Activated naive CD4-positive, alpha-beta T cell treated with anti-CD3 and anti-CD28 coated beads, Interleukin-2, amount 10 ng/mL, durations not matched to agents 7 days and 5 days (primary cell): ENCODE measurements at regions not wholly inside any gene's neighbourhood (a gene's known extent, or its start where the extent isn't known, plus 50 kb on each side); places are given as distances from the start of the nearest gene placed in this dataset.
"Not testable (repeated sequence)": the region's sequence is repeated elsewhere in the genome, so short reads cannot be mapped to it uniquely, and the experiment has no call there.

ENCODE experiments used
- CTCF ChIA-PET: fragments of 350-600 bp; sonication (Branson Sonifier 250); formaldehyde crosslinking; loops from one replicate; lab custom pipeline; 2021; ENCODE audit warnings: antibody characterized with exemption; lab: Charles Lee
- DNase-seq: peaks from one replicate; pipeline ENCODE4 v3.0.0-alpha.2; 2020
- H3K27ac Mint-ChIP-seq: one replicate; pipeline ENCODE4 v1.8.0; 2021; ENCODE audit warnings: mild to moderate bottlenecking, moderate library complexity, mixed read lengths
- H3K27me3 Mint-ChIP-seq: one replicate; pipeline ENCODE4 v1.8.0; 2021; ENCODE audit warnings: mild to moderate bottlenecking, mixed read lengths
- H3K36me3 Mint-ChIP-seq: one replicate; pipeline ENCODE4 v1.8.0; 2021; ENCODE audit warnings: mixed read lengths
- H3K4me1 Mint-ChIP-seq: one replicate; pipeline ENCODE4 v1.8.0; 2021; ENCODE audit warnings: mixed read lengths
- H3K4me3 Mint-ChIP-seq: one replicate; pipeline ENCODE4 v1.8.0; 2021; ENCODE audit warnings: mild to moderate bottlenecking, moderate library complexity, mixed read lengths
- H3K9me3 Mint-ChIP-seq: one replicate; pipeline ENCODE4 v1.8.0; 2021; ENCODE audit warnings: mixed read lengths

DNA sequence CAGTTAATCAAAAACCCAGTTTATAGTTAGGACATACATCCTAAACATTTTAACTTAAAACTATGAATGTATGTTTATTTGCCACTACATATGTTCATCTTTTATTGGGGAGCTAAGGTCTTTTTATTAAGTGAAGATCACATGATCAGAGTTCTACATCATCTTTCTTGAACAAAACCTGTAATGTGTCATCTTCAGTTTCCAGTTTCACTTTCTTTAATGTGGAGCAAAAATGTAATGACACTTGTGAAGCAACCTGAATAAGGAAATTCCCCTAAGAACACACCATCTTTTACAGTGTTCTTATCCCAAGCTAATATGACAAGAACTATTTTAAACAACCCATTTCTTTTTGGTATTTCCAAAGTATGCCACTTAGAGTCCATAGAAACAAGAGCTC is 166.7 kb upstream of the BET1 start:
- DNase-seq: no peak
- CTCF ChIA-PET: no interaction called here
- Mint-ChIP-seq H3K36me3 (no peaks in the 10 kb centered on the region), H3K4me3 (no peak overlapping the region), H3K9me3 (no peaks in the 10 kb centered on the region), H3K27ac (no peak overlapping the region), H3K27me3 (no peaks in the 10 kb centered on the region), H3K4me1 (peaks cover 6% of the 10 kb centered on the region)

DNA sequence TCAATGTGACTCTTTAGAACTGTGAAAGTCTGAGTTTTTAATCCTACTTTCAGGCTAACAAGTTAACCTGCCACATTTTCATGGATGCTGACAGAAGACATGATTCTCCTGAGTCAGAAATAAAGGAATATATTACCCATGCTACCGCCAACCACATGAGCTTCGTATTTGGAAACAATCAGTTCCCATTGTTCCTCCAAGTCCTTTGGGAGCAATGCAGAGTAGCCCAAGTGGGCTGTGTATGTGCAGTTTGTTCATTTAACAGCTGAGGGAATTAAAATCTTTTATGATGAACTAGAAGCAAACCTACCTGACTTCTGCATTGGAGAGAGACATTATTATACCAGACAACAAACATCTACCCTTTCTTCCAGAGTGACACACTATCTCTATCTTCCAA is 169.3 kb upstream of the BET1 start:
- no peak overlapping the region for H3K27ac Mint-ChIP-seq
- H3K9me3 Mint-ChIP-seq: no peaks in the 10 kb centered on the region
- CTCF ChIA-PET: no interaction called here
- H3K27me3 Mint-ChIP-seq: no peaks in the 10 kb centered on the region
- peaks cover 6% of the 10 kb centered on the region for H3K4me1 Mint-ChIP-seq
- no peak overlapping the region for H3K4me3 Mint-ChIP-seq
- DNase-seq: no peak
- no peaks in the 10 kb centered on the region for H3K36me3 Mint-ChIP-seq

DNA sequence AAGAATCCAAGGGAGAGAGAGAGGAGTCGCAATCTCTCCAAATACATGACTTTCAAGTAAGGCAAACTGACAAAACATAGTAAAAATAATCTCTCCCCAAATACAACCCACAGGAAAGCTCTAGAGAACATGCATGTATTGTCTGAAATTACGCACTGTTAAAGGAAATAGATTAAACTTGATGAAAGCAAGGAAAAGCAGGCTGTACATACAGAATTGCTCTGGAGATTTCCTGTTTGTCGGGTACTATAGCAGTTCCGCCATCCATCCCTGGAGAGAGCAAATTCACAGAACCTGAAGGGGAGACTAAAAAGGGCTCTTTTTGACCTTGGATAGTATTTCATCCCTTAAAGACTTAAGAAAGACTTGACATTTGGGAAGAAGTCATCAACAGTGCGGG is 170.2 kb upstream of the BET1 start:
- DNase-seq: no peak
- H3K4me3 Mint-ChIP-seq: no peak overlapping the region
- peaks cover 6% of the 10 kb centered on the region for H3K4me1 Mint-ChIP-seq
- no peaks in the 10 kb centered on the region for H3K36me3 Mint-ChIP-seq
- H3K9me3 Mint-ChIP-seq: no peaks in the 10 kb centered on the region
- no peak overlapping the region for H3K27ac Mint-ChIP-seq
- CTCF ChIA-PET: no interaction called here
- no peaks in the 10 kb centered on the region for H3K27me3 Mint-ChIP-seq

DNA sequence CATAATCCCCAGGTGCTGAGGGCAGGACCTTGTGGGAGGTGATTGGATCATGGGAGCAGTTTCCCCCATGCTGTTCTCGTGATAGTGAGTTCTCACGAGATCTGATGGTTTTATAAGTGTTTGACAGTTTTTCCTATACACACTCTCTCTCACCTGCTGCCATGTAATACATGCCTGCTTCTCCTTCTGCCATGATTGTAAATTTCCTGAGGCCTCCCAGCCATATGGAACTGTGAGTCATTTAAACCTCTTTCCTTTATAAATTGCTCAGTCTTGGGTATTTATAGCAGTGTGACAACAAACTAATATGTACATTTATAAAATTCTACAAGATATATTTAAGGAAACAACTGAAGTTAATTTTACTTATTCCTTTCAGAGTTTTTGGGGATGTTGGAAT is 170.8 kb upstream of the BET1 start:
- peaks cover 6% of the 10 kb centered on the region for H3K4me1 Mint-ChIP-seq
- H3K27ac Mint-ChIP-seq: no peak overlapping the region
- no peaks in the 10 kb centered on the region for H3K36me3 Mint-ChIP-seq
- CTCF ChIA-PET: no interaction called here
- H3K4me3 Mint-ChIP-seq: no peak overlapping the region
- H3K27me3 Mint-ChIP-seq: no peaks in the 10 kb centered on the region
- no peak for DNase-seq
- H3K9me3 Mint-ChIP-seq: no peaks in the 10 kb centered on the region

DNA sequence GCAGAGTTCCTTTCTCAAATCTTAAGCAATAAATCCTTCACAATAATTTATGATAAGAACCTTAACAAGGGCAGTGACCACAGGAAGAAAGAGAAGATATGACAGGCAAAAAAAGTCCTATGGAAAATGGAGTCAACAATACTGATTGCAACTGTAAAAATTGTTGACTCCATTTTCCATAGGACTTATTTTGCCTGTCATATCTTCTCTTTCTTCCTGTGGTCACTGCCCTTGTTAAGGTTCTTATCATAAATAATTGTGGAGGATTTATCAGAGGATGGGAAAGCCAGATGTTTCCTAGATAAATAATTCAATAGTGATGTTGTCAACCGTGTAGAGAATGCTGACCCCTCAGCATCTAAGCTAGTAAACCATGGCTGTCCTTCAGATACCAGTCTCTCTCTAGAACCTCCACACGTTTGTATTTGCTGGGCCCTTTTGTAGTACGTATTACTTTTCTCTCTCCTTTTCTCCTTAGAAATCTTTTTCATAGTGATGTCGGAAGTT is 172.6 kb upstream of the BET1 start:
- H3K9me3 Mint-ChIP-seq: no peaks in the 10 kb centered on the region
- CTCF ChIA-PET: interaction anchor here (0.6 kb wide), 1 partner anchor 378 kb away, joined by 4 read pairs; no protein-coding TSS in a partner anchor
- no peak for DNase-seq
- H3K4me1 Mint-ChIP-seq: no peaks in the 10 kb centered on the region
- no peak overlapping the region for H3K4me3 Mint-ChIP-seq
- no peak overlapping the region for H3K27ac Mint-ChIP-seq
- H3K36me3 Mint-ChIP-seq: no peaks in the 10 kb centered on the region
- no peaks in the 10 kb centered on the region for H3K27me3 Mint-ChIP-seq

DNA sequence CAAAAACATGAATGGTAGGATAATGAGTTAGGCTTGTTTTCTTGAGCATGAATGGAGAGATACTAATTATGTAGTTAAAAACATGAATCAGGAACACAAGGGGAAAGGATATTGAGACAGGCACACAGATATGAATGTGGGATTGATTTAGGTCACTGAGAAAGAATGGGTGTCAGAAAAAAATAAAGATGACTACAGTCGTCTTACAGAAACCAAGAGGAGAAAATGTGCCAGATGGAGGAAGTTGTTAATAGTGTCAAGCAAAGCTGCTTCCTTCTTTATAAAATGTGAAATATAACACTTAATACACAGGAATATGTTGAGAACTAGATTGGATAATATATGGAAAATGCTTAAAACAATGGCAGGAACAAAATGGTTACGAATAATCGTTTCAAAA is 173.3 kb upstream of the BET1 start:
- Mint-ChIP-seq H3K27ac (no peak overlapping the region), H3K27me3 (no peaks in the 10 kb centered on the region), H3K9me3 (no peaks in the 10 kb centered on the region), H3K36me3 (no peaks in the 10 kb centered on the region), H3K4me3 (no peak overlapping the region), H3K4me1 (no peaks in the 10 kb centered on the region)
- CTCF ChIA-PET: interaction anchor here (0.6 kb wide), 1 partner anchor 377 kb away, joined by 4 read pairs; no protein-coding TSS in a partner anchor
- DNase-seq: no peak

DNA sequence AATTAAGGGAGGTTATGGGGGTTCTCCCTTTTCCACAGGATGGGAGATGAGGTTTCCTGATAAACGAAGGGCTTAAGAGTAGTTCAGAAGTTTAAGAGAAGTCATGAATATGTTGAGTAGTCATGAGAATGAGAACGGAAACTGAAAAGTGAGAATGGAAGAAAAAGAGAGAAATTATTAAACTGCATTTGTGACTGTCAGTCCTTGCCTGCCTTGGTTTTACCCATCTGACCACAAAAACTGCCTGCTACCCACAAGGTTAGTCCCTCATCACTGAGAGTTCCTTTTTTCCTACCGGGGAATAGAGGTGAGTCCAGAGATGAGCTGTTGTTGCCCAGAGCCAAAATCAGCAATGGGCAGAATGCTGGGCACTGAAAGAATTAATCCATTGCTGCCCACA is 174.1 kb upstream of the BET1 start:
- H3K4me3 Mint-ChIP-seq: no peak overlapping the region
- DNase-seq: no peak
- H3K36me3 Mint-ChIP-seq: no peaks in the 10 kb centered on the region
- no peak overlapping the region for H3K27ac Mint-ChIP-seq
- CTCF ChIA-PET: no interaction called here
- no peaks in the 10 kb centered on the region for H3K4me1 Mint-ChIP-seq
- H3K27me3 Mint-ChIP-seq: no peaks in the 10 kb centered on the region
- no peaks in the 10 kb centered on the region for H3K9me3 Mint-ChIP-seq

DNA sequence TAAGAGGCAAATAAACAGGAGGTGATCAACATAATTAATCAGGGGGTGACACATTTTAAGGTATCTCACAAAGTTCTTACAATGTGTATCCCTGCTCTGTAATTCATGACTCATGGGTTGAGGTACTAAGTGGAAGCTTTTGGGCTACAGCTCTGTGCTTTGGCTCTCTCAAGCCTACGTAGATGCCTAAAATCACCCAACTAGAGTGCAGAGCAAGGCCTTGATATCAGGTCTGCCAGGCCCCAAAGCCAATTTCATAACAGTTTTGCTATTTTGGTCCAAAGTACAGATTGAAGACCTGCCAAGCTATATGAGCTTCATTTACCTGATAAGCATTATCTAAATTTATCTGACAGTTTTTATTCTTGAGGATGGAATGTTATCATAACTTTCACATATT is 175.3 kb upstream of the BET1 start:
- Mint-ChIP-seq H3K27me3 (no peaks in the 10 kb centered on the region), H3K4me3 (no peak overlapping the region), H3K36me3 (no peaks in the 10 kb centered on the region), H3K4me1 (no peaks in the 10 kb centered on the region), H3K27ac (no peak overlapping the region), H3K9me3 (no peaks in the 10 kb centered on the region)
- no peak for DNase-seq
- CTCF ChIA-PET: no interaction called here

DNA sequence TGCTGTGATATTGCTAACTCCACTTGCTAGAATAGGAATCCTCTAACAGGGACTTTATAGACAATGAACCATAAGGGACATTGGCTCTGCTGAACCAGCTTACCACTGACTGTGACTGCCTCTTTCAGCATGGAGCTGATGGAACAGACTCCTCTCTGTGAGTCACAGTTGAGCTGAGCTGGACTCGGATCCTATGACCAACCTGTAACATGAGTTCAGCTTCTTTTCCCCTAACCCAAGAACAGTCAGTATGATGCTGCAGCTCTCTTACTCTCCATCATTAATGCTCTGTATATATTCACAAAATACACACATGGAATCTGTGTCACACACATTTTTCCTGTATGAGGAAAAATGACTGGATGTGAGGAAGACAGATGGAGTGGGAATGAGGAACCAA is 177.9 kb upstream of the BET1 start:
- Mint-ChIP-seq H3K27me3 (no peaks in the 10 kb centered on the region), H3K36me3 (no peaks in the 10 kb centered on the region), H3K4me1 (no peaks in the 10 kb centered on the region), H3K9me3 (no peaks in the 10 kb centered on the region), H3K4me3 (no peak overlapping the region), H3K27ac (no peak overlapping the region)
- no peak for DNase-seq
- CTCF ChIA-PET: no interaction called here

DNA sequence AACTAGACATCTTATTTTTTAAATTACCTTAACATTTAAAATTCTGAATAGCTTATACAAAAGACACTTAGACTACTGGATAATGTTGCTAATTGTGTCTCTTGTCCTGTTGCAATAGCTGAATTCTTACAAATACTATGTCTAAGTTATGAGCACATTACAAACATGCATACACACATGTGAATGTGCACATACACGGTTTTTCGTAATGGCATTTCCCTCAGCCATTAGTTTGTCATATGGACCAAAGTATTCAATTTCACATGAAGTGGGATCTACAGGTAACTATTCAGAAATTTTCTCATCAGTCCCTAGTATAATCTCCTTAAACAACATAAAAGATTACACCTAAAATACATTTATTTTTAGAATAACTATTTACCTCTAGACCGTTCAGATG is 178.6 kb upstream of the BET1 start:
- CTCF ChIA-PET: no interaction called here
- H3K9me3 Mint-ChIP-seq: no peaks in the 10 kb centered on the region
- H3K36me3 Mint-ChIP-seq: no peaks in the 10 kb centered on the region
- H3K27me3 Mint-ChIP-seq: no peaks in the 10 kb centered on the region
- H3K27ac Mint-ChIP-seq: no peak overlapping the region
- DNase-seq: no peak
- no peak overlapping the region for H3K4me3 Mint-ChIP-seq
- no peaks in the 10 kb centered on the region for H3K4me1 Mint-ChIP-seq

DNA sequence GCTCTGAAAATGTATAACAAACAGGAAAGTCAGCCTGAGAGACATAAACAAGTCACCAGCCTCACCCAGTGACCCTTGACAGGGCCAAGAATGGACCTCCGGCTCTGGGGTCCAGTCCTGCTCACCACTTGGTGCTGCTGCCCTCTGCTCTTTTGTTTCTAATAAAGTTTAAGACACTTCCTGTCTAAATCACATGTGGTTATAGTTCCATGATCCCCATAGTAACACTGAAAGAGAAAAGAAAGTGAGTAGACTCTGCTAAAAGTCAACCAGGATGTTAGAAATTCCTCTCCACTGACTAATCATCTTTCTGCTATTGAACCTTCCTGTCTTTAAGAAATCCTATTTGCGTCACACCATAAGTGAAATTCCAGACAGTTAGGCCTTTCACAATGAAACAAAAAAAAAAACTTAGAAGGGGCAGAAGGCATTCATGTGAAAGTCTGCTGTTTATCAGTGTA is 179.2 kb upstream of the BET1 start:
- Mint-ChIP-seq H3K36me3 (no peaks in the 10 kb centered on the region), H3K9me3 (no peaks in the 10 kb centered on the region), H3K4me3 (no peak overlapping the region), H3K4me1 (no peaks in the 10 kb centered on the region), H3K27me3 (no peaks in the 10 kb centered on the region), H3K27ac (no peak overlapping the region)
- DNase-seq: no peak
- CTCF ChIA-PET: no interaction called here

DNA sequence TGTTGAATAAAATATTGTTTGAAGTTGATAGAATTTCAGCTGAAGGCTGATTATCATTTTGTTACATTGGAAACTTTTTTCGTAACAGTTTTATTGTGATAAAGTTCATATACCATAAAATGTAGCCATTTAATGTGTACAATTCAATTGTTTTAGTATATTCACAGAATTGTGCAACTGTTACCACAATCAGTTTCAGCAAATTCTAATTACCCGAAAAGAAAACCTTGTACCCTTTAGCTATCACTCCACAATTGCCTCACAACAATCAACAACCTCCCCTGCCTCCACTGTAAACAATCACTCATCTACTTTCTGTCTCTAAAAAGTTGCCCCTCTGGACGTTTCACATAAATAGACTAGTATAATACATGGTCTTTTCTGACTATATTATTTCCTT is 179.7 kb upstream of the BET1 start:
- H3K4me1 Mint-ChIP-seq: no peaks in the 10 kb centered on the region
- CTCF ChIA-PET: no interaction called here

DNA sequence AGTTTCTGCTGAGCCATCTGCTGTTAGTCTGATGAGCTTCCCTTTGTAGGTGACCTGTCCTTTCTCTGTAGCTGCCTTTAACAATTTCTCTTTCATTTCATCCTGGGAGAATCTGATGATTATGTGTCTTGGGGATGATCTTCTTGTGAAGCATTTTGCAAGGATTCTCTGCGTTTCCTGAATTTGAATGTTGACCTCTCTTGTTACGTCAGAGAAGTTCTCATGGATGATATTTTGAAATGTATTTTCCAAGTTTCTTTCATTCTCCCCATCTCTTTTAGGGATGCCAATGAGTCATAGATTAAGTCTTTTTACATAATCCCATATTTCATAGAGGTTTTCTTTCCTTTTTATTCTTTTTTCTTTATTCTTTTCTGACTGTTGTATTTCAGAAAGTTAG is 184.2 kb upstream of the BET1 start:
- CTCF ChIA-PET: no interaction called here
- no peak for DNase-seq
- Mint-ChIP-seq H3K4me1 (no peaks in the 10 kb centered on the region), H3K27ac (no peak overlapping the region), H3K27me3 (no peaks in the 10 kb centered on the region), H3K4me3 (no peak overlapping the region), H3K36me3 (no peaks in the 10 kb centered on the region), H3K9me3 (no peaks in the 10 kb centered on the region)

More for the DNA sequence above, 179.7 kb upstream of the BET1 start:
- H3K9me3 Mint-ChIP-seq: no peaks in the 10 kb centered on the region
- H3K36me3 Mint-ChIP-seq: no peaks in the 10 kb centered on the region
- no peaks in the 10 kb centered on the region for H3K27me3 Mint-ChIP-seq
- no peak for DNase-seq
- H3K27ac Mint-ChIP-seq: no peak overlapping the region
- H3K4me3 Mint-ChIP-seq: no peak overlapping the region

DNA sequence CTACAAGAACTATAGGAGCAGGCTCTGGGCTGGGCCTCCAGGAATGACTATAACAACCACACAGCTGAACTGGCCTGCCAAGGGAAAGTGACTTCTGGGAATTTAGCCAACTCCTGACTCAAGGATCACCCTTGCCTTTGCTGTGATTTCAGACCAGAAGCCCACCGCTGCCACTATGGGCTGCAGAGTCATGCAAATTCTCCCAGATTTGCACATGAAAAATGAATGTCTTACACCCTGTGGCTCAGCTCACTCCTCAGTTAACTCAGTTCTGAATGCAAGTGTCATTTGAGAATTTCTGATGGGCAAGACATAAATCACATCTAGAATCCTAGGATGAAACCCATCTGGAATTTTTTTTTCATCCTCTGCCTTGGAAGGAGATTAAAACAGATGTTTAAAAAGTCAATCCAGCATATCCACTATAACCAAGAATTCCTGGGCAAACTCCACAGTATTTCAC is 186.5 kb upstream of the BET1 start:
- no peaks in the 10 kb centered on the region for H3K36me3 Mint-ChIP-seq
- no peaks in the 10 kb centered on the region for H3K9me3 Mint-ChIP-seq
- CTCF ChIA-PET: no interaction called here
- no peak for DNase-seq
- no peak overlapping the region for H3K4me3 Mint-ChIP-seq
- H3K4me1 Mint-ChIP-seq: no peaks in the 10 kb centered on the region
- no peaks in the 10 kb centered on the region for H3K27me3 Mint-ChIP-seq
- no peak overlapping the region for H3K27ac Mint-ChIP-seq

DNA sequence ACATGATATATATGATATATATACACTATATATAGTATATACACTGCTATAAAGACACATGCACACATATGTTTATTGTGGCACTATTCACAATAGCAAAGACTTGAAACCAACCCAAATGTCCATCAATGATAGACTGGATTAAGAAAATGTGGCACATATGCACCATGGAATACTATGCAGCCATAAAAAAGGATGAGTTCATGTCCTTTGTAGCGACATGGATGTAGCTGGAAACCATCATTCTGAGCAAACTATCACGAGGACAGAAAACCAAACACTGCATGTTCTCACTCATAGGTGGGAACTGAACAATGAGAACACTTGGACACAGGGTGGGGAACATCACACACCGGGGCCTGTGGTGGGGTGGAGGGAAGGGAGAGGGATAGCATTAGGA is 190.3 kb upstream of the BET1 start:
- H3K4me3 Mint-ChIP-seq, CTCF ChIA-PET, H3K27ac Mint-ChIP-seq, H3K4me1 Mint-ChIP-seq, H3K9me3 Mint-ChIP-seq, DNase-seq, H3K27me3 Mint-ChIP-seq, H3K36me3 Mint-ChIP-seq: not testable (repeated sequence)

DNA sequence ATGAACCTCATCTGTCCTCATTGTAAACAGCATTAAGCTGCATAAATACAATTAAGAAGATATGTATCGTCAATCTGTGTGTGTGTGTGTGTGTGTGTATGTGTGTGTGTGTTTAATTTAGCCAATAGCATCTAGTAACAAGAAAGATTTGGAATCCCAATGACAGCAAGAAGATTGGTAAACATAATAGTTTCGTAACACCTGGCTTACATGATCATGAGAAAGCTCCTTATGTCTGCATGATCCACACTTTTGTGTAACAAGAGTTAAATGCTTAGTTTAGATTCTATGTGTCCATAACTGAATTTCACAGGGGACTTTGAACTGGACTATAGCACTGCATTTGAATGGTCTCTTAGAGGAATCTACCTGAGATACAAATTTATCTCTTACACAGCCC is 191.0 kb upstream of the BET1 start:
- H3K9me3 Mint-ChIP-seq: no peaks in the 10 kb centered on the region
- no peaks in the 10 kb centered on the region for H3K36me3 Mint-ChIP-seq
- H3K4me3 Mint-ChIP-seq: no peak overlapping the region
- H3K27ac Mint-ChIP-seq: no peak overlapping the region
- DNase-seq: no peak
- CTCF ChIA-PET: no interaction called here
- H3K4me1 Mint-ChIP-seq: no peaks in the 10 kb centered on the region
- no peaks in the 10 kb centered on the region for H3K27me3 Mint-ChIP-seq
